22Rv1 (cell line): ENCODE measurements at regions not wholly inside any gene's neighbourhood (a gene's known extent, or its start where the extent isn't known, plus 50 kb on each side); places are given as distances from the start of the nearest gene placed in this dataset.

Experiments
- ZFX ChIP-seq: fragments of 450-650 bp; IDR thresholded peaks from 2 replicates; pipeline ENCODE4 v1.6.1; 2017; ENCODE audit warnings: antibody characterized with exemption, borderline replicate concordance
- TF ChIP-seq, protein P1 (sequence below): fragments of 450-650 bp; IDR thresholded peaks from 2 replicates; pipeline ENCODE4 v1.5.1; 2017; ENCODE audit warnings: mild to moderate bottlenecking

DNA sequence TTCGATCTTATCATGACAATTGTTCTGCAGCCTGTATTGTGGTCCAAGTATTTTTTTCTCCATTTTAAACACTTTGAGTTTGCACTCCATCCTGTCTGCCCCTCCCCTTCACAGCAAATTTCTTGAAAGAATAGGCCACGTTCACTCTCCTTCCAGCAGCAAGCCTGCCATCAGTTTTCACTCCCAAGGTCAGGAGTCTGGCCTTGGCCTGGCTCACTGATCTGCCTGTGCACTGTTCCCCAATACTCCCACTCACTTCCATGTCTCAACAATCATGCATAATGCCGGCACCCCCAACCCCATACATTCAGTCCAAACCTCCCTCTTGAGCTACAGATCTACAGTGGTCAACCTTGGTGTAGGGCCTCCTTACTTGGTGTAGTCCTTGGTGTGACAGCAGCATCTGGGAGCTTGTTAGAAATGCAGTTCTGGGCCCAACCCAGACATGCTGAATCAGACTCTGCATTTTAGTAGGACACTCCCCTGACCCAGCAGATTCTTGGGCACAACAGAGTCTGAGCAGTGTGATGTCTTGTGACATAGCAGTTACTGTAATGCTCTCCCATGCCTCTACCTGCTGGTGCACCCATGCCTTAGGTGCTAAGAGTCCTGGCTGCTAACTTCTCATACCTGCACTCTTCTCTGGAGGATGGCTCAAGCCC lies 58.3 kb upstream of the XCR1 start:
- TF ChIP-seq, protein P1, sequence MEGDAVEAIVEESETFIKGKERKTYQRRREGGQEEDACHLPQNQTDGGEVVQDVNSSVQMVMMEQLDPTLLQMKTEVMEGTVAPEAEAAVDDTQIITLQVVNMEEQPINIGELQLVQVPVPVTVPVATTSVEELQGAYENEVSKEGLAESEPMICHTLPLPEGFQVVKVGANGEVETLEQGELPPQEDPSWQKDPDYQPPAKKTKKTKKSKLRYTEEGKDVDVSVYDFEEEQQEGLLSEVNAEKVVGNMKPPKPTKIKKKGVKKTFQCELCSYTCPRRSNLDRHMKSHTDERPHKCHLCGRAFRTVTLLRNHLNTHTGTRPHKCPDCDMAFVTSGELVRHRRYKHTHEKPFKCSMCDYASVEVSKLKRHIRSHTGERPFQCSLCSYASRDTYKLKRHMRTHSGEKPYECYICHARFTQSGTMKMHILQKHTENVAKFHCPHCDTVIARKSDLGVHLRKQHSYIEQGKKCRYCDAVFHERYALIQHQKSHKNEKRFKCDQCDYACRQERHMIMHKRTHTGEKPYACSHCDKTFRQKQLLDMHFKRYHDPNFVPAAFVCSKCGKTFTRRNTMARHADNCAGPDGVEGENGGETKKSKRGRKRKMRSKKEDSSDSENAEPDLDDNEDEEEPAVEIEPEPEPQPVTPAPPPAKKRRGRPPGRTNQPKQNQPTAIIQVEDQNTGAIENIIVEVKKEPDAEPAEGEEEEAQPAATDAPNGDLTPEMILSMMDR: no peak
- no peak for TF ChIP-seq ZFX
